PC-9 (cell line): ENCODE measurements at regions not wholly inside any gene's neighbourhood (a gene's known extent, or its start where the extent isn't known, plus 50 kb on each side); places are given as distances from the start of the nearest gene placed in this dataset.

Source experiments
- BruUV-seq: library from RNA; stranded (reverse); fragments of 400-500 nt; replicated peaks from 2 replicates; lab custom pipeline; 2021; lab: Mats Ljungman, UMichigan
- CTCF ChIA-PET: fragments of 300-600 bp; sonication (Branson Sonifier 250); formaldehyde crosslinking; loops from one replicate; lab custom pipeline; 2022; ENCODE audit warnings: antibody characterized with exemption; lab: Charles Lee
- POLR2A ChIA-PET: fragments of 300-600 bp; sonication (Branson Sonifier 250); formaldehyde crosslinking; loops from one replicate; lab custom pipeline; 2022; ENCODE audit warnings: antibody characterized with exemption; ENCODE audit not compliant: unreplicated experiment; lab: Charles Lee
- DNase-seq, 2 experiments: peaks; one replicate each; pipeline versions ENCODE4 v3.0.0 to v3.0.0-alpha.2; 2015 to 2022; ENCODE audit warnings: mixed read lengths in 1 of 2
- H2AFZ ChIP-seq: fragments of 200-600 bp; sonication (generic); 2 replicates; pipeline ENCODE4 v1.8.1; 2017; ENCODE audit warnings: antibody characterized with exemption
- H3F3A ChIP-seq: fragments of 200-600 bp; sonication (generic); 2 replicates; pipeline ENCODE4 v1.8.1; 2017; ENCODE audit warnings: antibody characterized with exemption, mild to moderate bottlenecking, low read depth; ENCODE audit not compliant: insufficient read depth
- H3K27ac ChIP-seq: fragments of 200-600 bp; sonication (generic); 2 replicates; pipeline ENCODE4 v1.6.1; 2016; ENCODE audit warnings: mixed run types
- H3K27me3 ChIP-seq: fragments of 200-600 bp; sonication (generic); 2 replicates; pipeline ENCODE4 v1.6.1; 2016; ENCODE audit warnings: low read depth, mixed run types; ENCODE audit not compliant: insufficient read depth
- H3K36me3 ChIP-seq: fragments of 200-600 bp; sonication (generic); 2 replicates; pipeline ENCODE4 v1.6.1; 2016; ENCODE audit warnings: low read depth, mixed run types
- H3K4me1 ChIP-seq: fragments of 200-600 bp; sonication (generic); replicated peaks from 2 replicates; pipeline ENCODE4 v1.6.1; 2016; ENCODE audit warnings: mixed run types; ENCODE audit not compliant: insufficient read depth
- H3K4me2 ChIP-seq: fragments of 200-600 bp; sonication (generic); 2 replicates; pipeline ENCODE4 v1.6.1; 2017; ENCODE audit warnings: mixed run types
- H3K4me3 ChIP-seq: fragments of 200-600 bp; sonication (generic); 2 replicates; pipeline ENCODE4 v1.6.1; 2016; ENCODE audit warnings: mixed run types
- H3K79me2 ChIP-seq: fragments of 200-600 bp; sonication (generic); 2 replicates; pipeline ENCODE4 v1.6.1; 2017; ENCODE audit warnings: low read depth, mixed run types
- H3K9me2 ChIP-seq: fragments of 200-600 bp; sonication (generic); 2 replicates; pipeline ENCODE4 v1.8.1; 2017; ENCODE audit warnings: mild to moderate bottlenecking; ENCODE audit not compliant: insufficient read depth
- H3K9me3 ChIP-seq: fragments of 200-600 bp; sonication (generic); 2 replicates; pipeline ENCODE4 v1.8.1; 2016; ENCODE audit warnings: low read depth; ENCODE audit not compliant: insufficient read depth
- H4K20me1 ChIP-seq: fragments of 200-600 bp; sonication (generic); 2 replicates; pipeline ENCODE4 v1.8.1; 2017; ENCODE audit not compliant: insufficient read depth
- EZH2 ChIP-seq: fragments of 200-600 bp; sonication (generic); IDR thresholded peaks from 2 replicates; pipeline ENCODE4 v1.8.0; 2017; ENCODE audit warnings: antibody characterized with exemption, low read depth
- intact Hi-C: fragments of 100-400 bp; cut with micrococcal nuclease; formaldehyde crosslinking; loops from one replicate; pipeline ENCODE4 v1.10.0; 2022; ENCODE audit not compliant: unreplicated experiment
- TF ChIP-seq, protein P1 (sequence below): fragments of 200-600 bp; sonication (generic); conservative IDR thresholded peaks from 2 replicates; pipeline ENCODE4 v1.6.1; 2017; ENCODE audit warnings: mixed run types, antibody characterized with exemption, mild to moderate bottlenecking, moderate library complexity

GRCh38 chr13:78719367-78719766 is 60.4 kb upstream of the OBI1 start:
- Histone ChIP-seq H4K20me1 (no peaks in the 10 kb centered on the region), H3F3A (no peaks in the 10 kb centered on the region), H3K4me2 (no peak overlapping the region), H3K4me3 (no peak overlapping the region), H3K9me3 (no peaks in the 10 kb centered on the region), H3K79me2 (no peaks in the 10 kb centered on the region), H3K27ac (no peak overlapping the region), H3K4me1 (no peaks in the 10 kb centered on the region), H3K27me3 (no peaks in the 10 kb centered on the region), H2AFZ (no peak overlapping the region), H3K9me2 (no peaks in the 10 kb centered on the region), H3K36me3 (no peaks in the 10 kb centered on the region)
- ChIA-PET POLR2A (no interaction called here), CTCF (no interaction called here)
- intact Hi-C loops: no loop called here
- no TSS peak for BruUV-seq
- DNase-seq: no peak
- TF ChIP-seq, protein P1, sequence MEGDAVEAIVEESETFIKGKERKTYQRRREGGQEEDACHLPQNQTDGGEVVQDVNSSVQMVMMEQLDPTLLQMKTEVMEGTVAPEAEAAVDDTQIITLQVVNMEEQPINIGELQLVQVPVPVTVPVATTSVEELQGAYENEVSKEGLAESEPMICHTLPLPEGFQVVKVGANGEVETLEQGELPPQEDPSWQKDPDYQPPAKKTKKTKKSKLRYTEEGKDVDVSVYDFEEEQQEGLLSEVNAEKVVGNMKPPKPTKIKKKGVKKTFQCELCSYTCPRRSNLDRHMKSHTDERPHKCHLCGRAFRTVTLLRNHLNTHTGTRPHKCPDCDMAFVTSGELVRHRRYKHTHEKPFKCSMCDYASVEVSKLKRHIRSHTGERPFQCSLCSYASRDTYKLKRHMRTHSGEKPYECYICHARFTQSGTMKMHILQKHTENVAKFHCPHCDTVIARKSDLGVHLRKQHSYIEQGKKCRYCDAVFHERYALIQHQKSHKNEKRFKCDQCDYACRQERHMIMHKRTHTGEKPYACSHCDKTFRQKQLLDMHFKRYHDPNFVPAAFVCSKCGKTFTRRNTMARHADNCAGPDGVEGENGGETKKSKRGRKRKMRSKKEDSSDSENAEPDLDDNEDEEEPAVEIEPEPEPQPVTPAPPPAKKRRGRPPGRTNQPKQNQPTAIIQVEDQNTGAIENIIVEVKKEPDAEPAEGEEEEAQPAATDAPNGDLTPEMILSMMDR: no peak
- TF ChIP-seq EZH2: no peak

GRCh38 chr13:78714717-78715116 is 55.8 kb upstream of the OBI1 start:
- H3K9me2 ChIP-seq: no peaks in the 10 kb centered on the region
- H3K9me3 ChIP-seq: no peaks in the 10 kb centered on the region
- H4K20me1 ChIP-seq: no peaks in the 10 kb centered on the region
- no peaks in the 10 kb centered on the region for H3K4me1 ChIP-seq
- POLR2A ChIA-PET: no interaction called here
- CTCF ChIA-PET: no interaction called here
- no peaks in the 10 kb centered on the region for H3K36me3 ChIP-seq
- BruUV-seq: no TSS peak
- no peaks in the 10 kb centered on the region for H3K79me2 ChIP-seq
- DNase-seq: no peak
- no peak overlapping the region for H3K4me2 ChIP-seq
- H2AFZ ChIP-seq: no peak overlapping the region
- no peaks in the 10 kb centered on the region for H3K27me3 ChIP-seq
- TF ChIP-seq, protein P1: no peak
- no peaks in the 10 kb centered on the region for H3F3A ChIP-seq
- no peak overlapping the region for H3K4me3 ChIP-seq
- H3K27ac ChIP-seq: no peak overlapping the region
- intact Hi-C loops: no loop called here

DNA sequence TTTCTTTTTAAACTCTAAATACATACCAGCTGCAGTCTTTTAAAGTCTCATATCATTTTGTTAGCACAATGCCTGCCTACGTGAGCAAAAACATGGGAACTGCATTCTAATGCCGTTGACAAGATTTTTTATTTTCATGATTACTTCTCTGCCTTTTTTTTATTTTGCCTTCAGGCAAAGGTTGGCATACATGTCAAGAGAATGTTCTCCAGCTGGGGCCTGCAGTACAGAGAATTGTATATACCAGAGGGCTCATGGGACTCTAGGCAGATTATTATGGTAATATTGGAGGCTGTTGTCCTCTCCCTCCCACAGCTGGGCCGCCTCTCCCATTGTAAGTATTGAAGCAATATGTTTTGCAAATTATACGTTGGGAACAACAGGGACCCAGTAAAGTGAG is 53.9 kb upstream of the OBI1 start:
- Histone ChIP-seq H3K4me1 (no peaks in the 10 kb centered on the region), H3K9me3 (no peaks in the 10 kb centered on the region), H4K20me1 (no peaks in the 10 kb centered on the region), H3K4me3 (no peak overlapping the region), H3K9me2 (no peaks in the 10 kb centered on the region), H3K79me2 (no peaks in the 10 kb centered on the region), H3K27me3 (no peaks in the 10 kb centered on the region), H3K36me3 (no peaks in the 10 kb centered on the region), H2AFZ (no peak overlapping the region), H3K27ac (no peak overlapping the region), H3F3A (no peaks in the 10 kb centered on the region), H3K4me2 (no peak overlapping the region)
- intact Hi-C loops: no loop called here
- TF ChIP-seq EZH2: no peak
- TF ChIP-seq, protein P1: no peak
- CTCF ChIA-PET: no interaction called here
- POLR2A ChIA-PET: no interaction called here
- no TSS peak for BruUV-seq
- no peak for DNase-seq
